GM21786 (cell line): ENCODE measurements at regions not wholly inside any gene's neighbourhood (a gene's known extent, or its start where the extent isn't known, plus 50 kb on each side); places are given as distances from the start of the nearest gene placed in this dataset.
A peak's percentile ranks its signal among the peaks of the same experiment; 100 is the strongest.

Experiments
- ATAC-seq: cut with Tn5 transposase; IDR thresholded peaks from one replicate; pipeline ENCODE4 v1.9.1; 2021; ENCODE audit not compliant: unreplicated experiment

- ATAC-seq: no peak
These were observed 618.0 kb upstream of the ZEB2 start for GRCh38 chr2:145137901-145138300.

- no peak for ATAC-seq
These were observed 617.3 kb upstream of the ZEB2 start for GRCh38 chr2:145137211-145137610.

GRCh38 chr2:145136702-145137101 is 616.8 kb upstream of the ZEB2 start:
- no peak for ATAC-seq

GRCh38 chr2:145126146-145126545 is 606.2 kb upstream of the ZEB2 start:
- no peak for ATAC-seq

GRCh38 chr2:145124085-145124484 is 604.2 kb upstream of the ZEB2 start:
- no peak for ATAC-seq

- no peak for ATAC-seq
These were observed 603.7 kb upstream of the ZEB2 start for GRCh38 chr2:145123606-145124005.

- ATAC-seq: peak; percentile 73
These were observed 599.3 kb upstream of the ZEB2 start for GRCh38 chr2:145119225-145119624.

GRCh38 chr2:145116834-145117725 is 597.2 kb upstream of the ZEB2 start:
- no peak for ATAC-seq

GRCh38 chr2:145116056-145116455 is 596.1 kb upstream of the ZEB2 start:
- no peak for ATAC-seq

GRCh38 chr2:145114726-145115125 is 594.8 kb upstream of the ZEB2 start:
- no peak for ATAC-seq

GRCh38 chr2:145112467-145112866 is 592.5 kb upstream of the ZEB2 start:
- no peak for ATAC-seq

GRCh38 chr2:145110668-145111356 is 590.9 kb upstream of the ZEB2 start:
- no peak for ATAC-seq

GRCh38 chr2:145108959-145109710 is 589.2 kb upstream of the ZEB2 start:
- no peak for ATAC-seq

GRCh38 chr2:145108361-145108778 is 588.5 kb upstream of the ZEB2 start:
- no peak for ATAC-seq

- ATAC-seq: no peak
These were observed 586.4 kb upstream of the ZEB2 start for GRCh38 chr2:145106293-145106692.

- no peak for ATAC-seq
These were observed 582.8 kb upstream of the ZEB2 start for GRCh38 chr2:145102706-145103105.

GRCh38 chr2:145100301-145100700 is 580.4 kb upstream of the ZEB2 start:
- ATAC-seq: no peak

GRCh38 chr2:145096582-145096981 is 576.7 kb upstream of the ZEB2 start:
- ATAC-seq: no peak

- no peak for ATAC-seq
These were observed 575.9 kb upstream of the ZEB2 start for GRCh38 chr2:145095641-145096435.

GRCh38 chr2:145094370-145094769 is 574.5 kb upstream of the ZEB2 start:
- ATAC-seq: no peak

- no peak for ATAC-seq
These were observed 572.0 kb upstream of the ZEB2 start for GRCh38 chr2:145091967-145092366.
